Kidney epithelial cell (primary cell): ENCODE measurements at regions not wholly inside any gene's neighbourhood (a gene's known extent, or its start where the extent isn't known, plus 50 kb on each side); places are given as distances from the start of the nearest gene placed in this dataset.
"Not testable (repeated sequence)": the region's sequence is repeated elsewhere in the genome, so short reads cannot be mapped to it uniquely, and the experiment has no call there.

Source experiments
- DNase-seq: peaks from one replicate; pipeline ENCODE4 v3.0.0-alpha.2; 2010; ENCODE audit warnings: low read depth
- H3K27me3 ChIP-seq: 2 replicates; pipeline ENCODE4 v1.6.0; 2011; ENCODE audit warnings: low read length; ENCODE audit not compliant: control insufficient read depth, insufficient read depth
- H3K36me3 ChIP-seq: 2 replicates; pipeline ENCODE4 v1.5.1; 2011; ENCODE audit warnings: low read length; ENCODE audit not compliant: control insufficient read depth, insufficient read depth
- H3K4me3 ChIP-seq: 2 replicates; pipeline ENCODE4 v1.5.1; 2011; ENCODE audit warnings: low read depth, mild to moderate bottlenecking, control low read depth, low read length
- CTCF ChIP-seq: IDR thresholded peaks from 2 replicates; pipeline ENCODE4 v1.5.1; 2011; ENCODE audit warnings: mild to moderate bottlenecking, moderate library complexity, low read length, control low read depth, inconsistent platforms; ENCODE audit not compliant: insufficient read depth, poor library complexity, severe bottlenecking

- H3K4me3 ChIP-seq, result no peak overlapping the region
- no peak for TF ChIP-seq CTCF
- no peaks in the 10 kb centered on the region for H3K27me3 ChIP-seq
- no peaks in the 10 kb centered on the region for H3K36me3 ChIP-seq
- no peak for DNase-seq
Measured at GRCh38 chr13:37179645-37180044, 74.2 kb upstream of the CSNK1A1L start.

GRCh38 chr13:37177125-37177524 lies 71.7 kb upstream of the CSNK1A1L start:
- DNase-seq, result no peak
- no peak for TF ChIP-seq CTCF
- Histone ChIP-seq H3K4me3 (no peak overlapping the region), H3K36me3 (no peaks in the 10 kb centered on the region), H3K27me3 (no peaks in the 10 kb centered on the region)

GRCh38 chr13:37175996-37176395 lies 70.5 kb upstream of the CSNK1A1L start:
- Histone ChIP-seq H3K36me3 (no peaks in the 10 kb centered on the region), H3K27me3 (no peaks in the 10 kb centered on the region), H3K4me3 (no peak overlapping the region)
- no peak for TF ChIP-seq CTCF
- DNase-seq, result no peak

- H3K27me3 ChIP-seq, result no peaks in the 10 kb centered on the region
- DNase-seq, result no peak
Measured at GRCh38 chr13:37173214-37173613, 67.8 kb upstream of the CSNK1A1L start.

GRCh38 chr13:37172226-37172625 lies 66.8 kb upstream of the CSNK1A1L start:
- not testable (repeated sequence) for DNase-seq, H3K27me3 ChIP-seq, H3K4me3 ChIP-seq, H3K36me3 ChIP-seq

More at GRCh38 chr13:37173214-37173613, 67.8 kb upstream of the CSNK1A1L start:
- Histone ChIP-seq H3K36me3 (no peaks in the 10 kb centered on the region), H3K4me3 (no peak overlapping the region)
- no peak for TF ChIP-seq CTCF

- no peak for TF ChIP-seq CTCF
- H3K36me3 ChIP-seq, result no peaks in the 10 kb centered on the region
- DNase-seq, result no peak
- no peaks in the 10 kb centered on the region for H3K27me3 ChIP-seq
- H3K4me3 ChIP-seq, result no peak overlapping the region
Measured at GRCh38 chr13:37168926-37169325, 63.5 kb upstream of the CSNK1A1L start.

- Histone ChIP-seq H3K4me3 (no peak overlapping the region), H3K27me3 (no peaks in the 10 kb centered on the region), H3K36me3 (no peaks in the 10 kb centered on the region)
- TF ChIP-seq CTCF, result no peak
- DNase-seq, result no peak
Measured at GRCh38 chr13:37168151-37168550, 62.7 kb upstream of the CSNK1A1L start.
